Keratinocyte (primary cell): ENCODE measurements at regions not wholly inside any gene's neighbourhood (a gene's known extent, or its start where the extent isn't known, plus 50 kb on each side); places are given as distances from the start of the nearest gene placed in this dataset.

Experiments
- DNase-seq: peaks from one replicate; pipeline ENCODE4 v3.0.0-alpha.2; 2011; ENCODE audit warnings: low read depth, missing footprints, low spot score
- FAIRE-seq: peaks from 2 replicates; lab custom pipeline; 2011; peaks lifted over from hg19 to GRCh38; lab: Jason Lieb, UNC
- H2AFZ ChIP-seq: 2 replicates; pipeline ENCODE4 v1.6.0; 2012; ENCODE audit warnings: low read length, control low read depth, inconsistent platforms; ENCODE audit not compliant: control insufficient read depth
- H3K27ac ChIP-seq: 2 replicates; pipeline ENCODE4 v1.5.1; 2011; ENCODE audit warnings: low read length; ENCODE audit not compliant: control insufficient read depth, insufficient read depth
- H3K27me3 ChIP-seq: 3 replicates; pipeline ENCODE4 v1.6.0; 2011; ENCODE audit warnings: low read length; ENCODE audit not compliant: control insufficient read depth, insufficient read depth; ENCODE audit errors: extremely low read depth
- H3K36me3 ChIP-seq, 2 experiments: 2 replicates in 1 of 2; 3 replicates in 1 of 2; pipeline ENCODE4 v1.5.1; 2011; ENCODE audit warnings: low read length in 2 of 2, mild to moderate bottlenecking in 1 of 2; ENCODE audit not compliant: control insufficient read depth in 2 of 2, insufficient read depth in 2 of 2; ENCODE audit errors: extremely low read depth in 1 of 2
- H3K4me1 ChIP-seq: 3 replicates; pipeline ENCODE4 v1.5.1; 2011; ENCODE audit warnings: low read length; ENCODE audit not compliant: control insufficient read depth, insufficient read depth; ENCODE audit errors: extremely low read depth
- H3K4me2 ChIP-seq: 3 replicates; pipeline ENCODE4 v1.6.0; 2011; ENCODE audit warnings: low read depth, low read length; ENCODE audit not compliant: control insufficient read depth, insufficient read depth; ENCODE audit errors: extremely low read depth
- H3K4me3 ChIP-seq, 3 experiments: fragments of 200-600 bp in 1 of 3; sonication (generic) in 1 of 3; 2 replicates in 2 of 3; 3 replicates in 1 of 3; pipeline ENCODE4 v1.5.1; 2011 to 2016; ENCODE audit warnings: low read length in 3 of 3, mild to moderate bottlenecking in 3 of 3, control low read depth in 2 of 3, inconsistent platforms in 1 of 3, low read depth in 1 of 3, mixed read lengths in 1 of 3, mixed run types in 1 of 3, moderate library complexity in 1 of 3; ENCODE audit not compliant: control insufficient read depth in 2 of 3, insufficient read depth in 2 of 3; ENCODE audit errors: extremely low read depth in 1 of 3
- H3K79me2 ChIP-seq: 2 replicates; pipeline ENCODE4 v1.6.0; 2012; ENCODE audit warnings: low read length; ENCODE audit not compliant: control insufficient read depth, insufficient read depth
- H3K9ac ChIP-seq: 3 replicates; pipeline ENCODE4 v1.6.0; 2011; ENCODE audit warnings: low read length; ENCODE audit not compliant: control insufficient read depth, insufficient read depth; ENCODE audit errors: extremely low read depth
- H3K9me1 ChIP-seq: 3 replicates; pipeline ENCODE4 v1.6.0; 2011; ENCODE audit warnings: low read length; ENCODE audit not compliant: control insufficient read depth, insufficient read depth; ENCODE audit errors: extremely low read depth
- H3K9me3 ChIP-seq: 2 replicates; pipeline ENCODE4 v1.5.1; 2012; ENCODE audit warnings: low read depth, low read length; ENCODE audit not compliant: control insufficient read depth
- H4K20me1 ChIP-seq: 3 replicates; pipeline ENCODE4 v1.6.0; 2011; ENCODE audit warnings: low read length; ENCODE audit not compliant: control insufficient read depth, insufficient read depth; ENCODE audit errors: extremely low read depth
- CTCF ChIP-seq, 3 experiments: IDR thresholded peaks in 1 of 3; conservative IDR thresholded peaks in 1 of 3; optimal IDR thresholded peaks in 1 of 3; 2 replicates in 2 of 3; 3 replicates in 1 of 3; pipeline versions ENCODE3 to v1.5.1; 2011; ENCODE audit warnings: low read length in 3 of 3, mild to moderate bottlenecking in 3 of 3, moderate library complexity in 2 of 3, control low read depth in 1 of 3, inconsistent platforms in 1 of 3; ENCODE audit not compliant: insufficient read depth in 2 of 3; ENCODE audit errors: extremely low read depth in 1 of 3
- EZH2 ChIP-seq: IDR thresholded peaks from one replicate; pipeline ENCODE4 v1.6.1; 2012; ENCODE audit warnings: inconsistent platforms, mild to moderate bottlenecking, low read length, moderate library complexity
- dilution Hi-C: fragments of 300-500 bp; cut with MboI; formaldehyde crosslinking; loops from one replicate; pipeline ENCODE4 v1.7.0; 2020; ENCODE audit warnings: low sequenced_read_pairs; ENCODE audit not compliant: extremely low pct_ligation_motif_present

DNA sequence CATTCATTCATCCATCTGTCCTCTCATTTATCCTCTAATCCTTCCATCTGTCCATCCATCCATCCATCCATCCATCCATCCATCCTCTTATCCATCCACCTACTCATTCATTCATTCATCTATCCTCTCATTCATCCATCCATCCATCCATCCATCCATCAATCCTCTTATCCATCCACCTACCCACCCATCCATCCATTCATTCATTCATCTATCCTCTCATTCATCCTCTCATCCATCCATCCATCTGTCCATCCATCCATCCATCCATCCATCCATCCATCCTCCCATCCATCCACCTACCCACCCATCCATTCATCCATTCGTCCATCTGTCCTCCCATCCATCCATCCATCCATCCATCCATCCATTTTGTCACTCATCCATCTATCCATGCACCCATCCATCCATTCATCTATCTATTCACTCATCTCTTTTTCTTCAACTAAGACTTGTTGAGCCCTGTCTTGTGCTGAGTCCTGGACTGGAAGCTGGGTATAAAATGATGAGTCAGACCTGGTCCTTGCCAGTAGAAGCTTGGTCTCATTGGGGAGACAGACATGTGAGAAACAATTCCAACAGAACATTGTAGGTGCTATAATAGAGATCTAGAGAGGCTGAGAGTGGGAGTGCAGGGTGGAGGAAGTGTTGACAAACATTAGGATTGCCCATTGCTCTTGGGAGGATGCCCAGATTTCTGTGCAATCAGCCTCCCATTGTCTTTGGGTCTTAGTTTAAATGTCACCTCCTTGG is 55.0 kb upstream of the IER5L start:
- H3K4me3 ChIP-seq, result no peak overlapping the region
- H3K4me1 ChIP-seq, result peaks cover 7% of the 10 kb centered on the region
- no peaks in the 10 kb centered on the region for H3K36me3 ChIP-seq
- H2AFZ ChIP-seq, result no peak overlapping the region
- H4K20me1 ChIP-seq, result no peaks in the 10 kb centered on the region
- DNase-seq (no peak), FAIRE-seq (no peak)
- no peaks in the 10 kb centered on the region for H3K27me3 ChIP-seq
- TF ChIP-seq CTCF (optimal IDR thresholded peaks at IDR 0.05 in 1 of 3, IDR thresholded peaks at IDR 0.05 in 1 of 3, conservative IDR thresholded peaks at IDR 0.05 in 1 of 3; ENCODE audit: extremely low read depth in 1 of 3, insufficient read depth in 2 of 3, low read length in 3 of 3) (no peak), EZH2 (no peak)
- H3K4me2 ChIP-seq, result no peak overlapping the region
- no peak overlapping the region for H3K9ac ChIP-seq
- H3K9me3 ChIP-seq, result peaks cover 1% of the 10 kb centered on the region
- no peaks in the 10 kb centered on the region for H3K79me2 ChIP-seq
- H3K9me1 ChIP-seq, result no peaks in the 10 kb centered on the region
- dilution Hi-C loops, result no loop called here
- H3K27ac ChIP-seq, result no peak overlapping the region

DNA sequence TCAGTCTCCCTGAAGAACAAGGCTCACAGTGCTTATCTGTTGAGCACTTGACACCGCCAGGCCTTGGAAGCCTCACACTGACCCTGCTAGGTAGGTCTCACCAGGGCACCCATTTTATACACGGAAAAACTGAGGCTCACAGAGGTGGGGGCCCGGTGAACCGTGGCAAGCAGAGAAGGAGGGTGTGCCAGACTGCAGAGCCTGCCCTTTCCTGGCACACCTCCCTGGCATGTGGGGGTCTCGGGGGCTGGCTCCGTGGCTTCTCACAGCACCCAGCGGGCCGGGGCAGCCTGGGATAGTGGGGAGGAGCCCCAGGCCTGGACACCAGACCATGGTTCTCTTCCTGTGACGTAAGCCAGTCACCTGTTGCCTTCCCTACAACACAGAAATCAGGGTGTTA is 53.7 kb upstream of the IER5L start:
- H3K27me3 ChIP-seq, result no peaks in the 10 kb centered on the region
- no peak for TF ChIP-seq EZH2
- no peak for TF ChIP-seq CTCF (optimal IDR thresholded peaks at IDR 0.05 in 1 of 3, IDR thresholded peaks at IDR 0.05 in 1 of 3, conservative IDR thresholded peaks at IDR 0.05 in 1 of 3; ENCODE audit: extremely low read depth in 1 of 3, insufficient read depth in 2 of 3, low read length in 3 of 3)
- FAIRE-seq, result no peak

More for the DNA sequence above, 53.7 kb upstream of the IER5L start:
- H3K9me3 ChIP-seq, result peaks cover 1% of the 10 kb centered on the region
- H3K4me1 ChIP-seq, result no peaks in the 10 kb centered on the region
- H2AFZ ChIP-seq, result no peak overlapping the region
- no peaks in the 10 kb centered on the region for H3K9me1 ChIP-seq
- H3K36me3 ChIP-seq, result no peaks in the 10 kb centered on the region
- no peak overlapping the region for H3K4me3 ChIP-seq
- H3K9ac ChIP-seq, result no peak overlapping the region
- DNase-seq, result no peak
- H3K27ac ChIP-seq, result no peak overlapping the region
- H3K4me2 ChIP-seq, result no peak overlapping the region
- no peaks in the 10 kb centered on the region for H3K79me2 ChIP-seq
- dilution Hi-C loops, result no loop called here
- no peaks in the 10 kb centered on the region for H4K20me1 ChIP-seq
